ENCODE measurements at regions not wholly inside any gene's neighbourhood (a gene's known extent, or its start where the extent isn't known, plus 50 kb on each side); places are given as distances from the start of the nearest gene placed in this dataset.

DNA sequence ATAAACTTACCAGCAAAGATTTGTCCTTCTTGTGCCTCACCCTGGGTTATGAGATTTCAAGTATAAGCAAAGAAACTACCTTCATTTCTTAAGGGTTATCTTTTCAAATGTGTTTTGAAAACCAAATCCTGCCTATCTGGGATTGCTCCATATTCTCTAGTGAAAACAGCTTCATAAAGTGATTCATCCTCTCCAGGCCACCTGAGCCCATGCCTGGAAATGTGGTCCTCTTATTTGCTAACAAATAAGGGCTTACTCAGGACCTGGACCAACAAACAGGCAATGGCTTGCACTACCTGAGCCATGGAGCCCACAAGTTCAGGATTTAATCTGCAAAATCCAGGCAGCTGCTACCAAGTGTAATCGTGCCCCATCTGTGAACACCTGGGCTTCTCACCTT, 234.4 kb upstream of the RBBP8 start:
- H3K27ac Mint-ChIP-seq, result no peak overlapping the region
- peaks cover 6% of the 10 kb centered on the region for H3K4me1 Mint-ChIP-seq
- no peaks in the 10 kb centered on the region for H3K36me3 Mint-ChIP-seq
- H3K4me3 Mint-ChIP-seq, result no peak overlapping the region
- H3K27me3 Mint-ChIP-seq (ENCODE audit: low read depth), result no peaks in the 10 kb centered on the region; the same call in 1 of the 2 replicates
- CTCF ChIA-PET, result no interaction called here
- ATAC-seq (no peak), DNase-seq (ENCODE audit: low spot score) (no peak)
- no peak for TF ChIP-seq ATF1 (CRISPR knock-in tag; IDR thresholded peaks at IDR 0.05)
- TF ChIP-seq, protein P1, sequence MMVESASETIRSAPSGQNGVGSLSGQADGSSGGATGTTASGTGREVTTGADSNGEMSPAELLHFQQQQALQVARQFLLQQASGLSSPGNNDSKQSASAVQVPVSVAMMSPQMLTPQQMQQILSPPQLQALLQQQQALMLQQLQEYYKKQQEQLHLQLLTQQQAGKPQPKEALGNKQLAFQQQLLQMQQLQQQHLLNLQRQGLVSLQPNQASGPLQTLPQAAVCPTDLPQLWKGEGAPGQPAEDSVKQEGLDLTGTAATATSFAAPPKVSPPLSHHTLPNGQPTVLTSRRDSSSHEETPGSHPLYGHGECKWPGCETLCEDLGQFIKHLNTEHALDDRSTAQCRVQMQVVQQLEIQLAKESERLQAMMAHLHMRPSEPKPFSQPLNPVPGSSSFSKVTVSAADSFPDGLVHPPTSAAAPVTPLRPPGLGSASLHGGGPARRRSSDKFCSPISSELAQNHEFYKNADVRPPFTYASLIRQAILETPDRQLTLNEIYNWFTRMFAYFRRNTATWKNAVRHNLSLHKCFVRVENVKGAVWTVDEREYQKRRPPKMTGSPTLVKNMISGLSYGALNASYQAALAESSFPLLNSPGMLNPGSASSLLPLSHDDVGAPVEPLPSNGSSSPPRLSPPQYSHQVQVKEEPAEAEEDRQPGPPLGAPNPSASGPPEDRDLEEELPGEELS (CRISPR knock-in tag; IDR thresholded peaks at IDR 0.05), result no peak
- TF ChIP-seq, protein P2, sequence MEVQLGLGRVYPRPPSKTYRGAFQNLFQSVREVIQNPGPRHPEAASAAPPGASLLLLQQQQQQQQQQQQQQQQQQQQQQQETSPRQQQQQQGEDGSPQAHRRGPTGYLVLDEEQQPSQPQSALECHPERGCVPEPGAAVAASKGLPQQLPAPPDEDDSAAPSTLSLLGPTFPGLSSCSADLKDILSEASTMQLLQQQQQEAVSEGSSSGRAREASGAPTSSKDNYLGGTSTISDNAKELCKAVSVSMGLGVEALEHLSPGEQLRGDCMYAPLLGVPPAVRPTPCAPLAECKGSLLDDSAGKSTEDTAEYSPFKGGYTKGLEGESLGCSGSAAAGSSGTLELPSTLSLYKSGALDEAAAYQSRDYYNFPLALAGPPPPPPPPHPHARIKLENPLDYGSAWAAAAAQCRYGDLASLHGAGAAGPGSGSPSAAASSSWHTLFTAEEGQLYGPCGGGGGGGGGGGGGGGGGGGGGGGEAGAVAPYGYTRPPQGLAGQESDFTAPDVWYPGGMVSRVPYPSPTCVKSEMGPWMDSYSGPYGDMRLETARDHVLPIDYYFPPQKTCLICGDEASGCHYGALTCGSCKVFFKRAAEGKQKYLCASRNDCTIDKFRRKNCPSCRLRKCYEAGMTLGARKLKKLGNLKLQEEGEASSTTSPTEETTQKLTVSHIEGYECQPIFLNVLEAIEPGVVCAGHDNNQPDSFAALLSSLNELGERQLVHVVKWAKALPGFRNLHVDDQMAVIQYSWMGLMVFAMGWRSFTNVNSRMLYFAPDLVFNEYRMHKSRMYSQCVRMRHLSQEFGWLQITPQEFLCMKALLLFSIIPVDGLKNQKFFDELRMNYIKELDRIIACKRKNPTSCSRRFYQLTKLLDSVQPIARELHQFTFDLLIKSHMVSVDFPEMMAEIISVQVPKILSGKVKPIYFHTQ (CRISPR knock-in tag; IDR thresholded peaks at IDR 0.05), result no peak
- no peak for TF ChIP-seq TCF7 (CRISPR knock-in tag; IDR thresholded peaks at IDR 0.05; ENCODE audit: low read depth)
- TF ChIP-seq, protein P3, sequence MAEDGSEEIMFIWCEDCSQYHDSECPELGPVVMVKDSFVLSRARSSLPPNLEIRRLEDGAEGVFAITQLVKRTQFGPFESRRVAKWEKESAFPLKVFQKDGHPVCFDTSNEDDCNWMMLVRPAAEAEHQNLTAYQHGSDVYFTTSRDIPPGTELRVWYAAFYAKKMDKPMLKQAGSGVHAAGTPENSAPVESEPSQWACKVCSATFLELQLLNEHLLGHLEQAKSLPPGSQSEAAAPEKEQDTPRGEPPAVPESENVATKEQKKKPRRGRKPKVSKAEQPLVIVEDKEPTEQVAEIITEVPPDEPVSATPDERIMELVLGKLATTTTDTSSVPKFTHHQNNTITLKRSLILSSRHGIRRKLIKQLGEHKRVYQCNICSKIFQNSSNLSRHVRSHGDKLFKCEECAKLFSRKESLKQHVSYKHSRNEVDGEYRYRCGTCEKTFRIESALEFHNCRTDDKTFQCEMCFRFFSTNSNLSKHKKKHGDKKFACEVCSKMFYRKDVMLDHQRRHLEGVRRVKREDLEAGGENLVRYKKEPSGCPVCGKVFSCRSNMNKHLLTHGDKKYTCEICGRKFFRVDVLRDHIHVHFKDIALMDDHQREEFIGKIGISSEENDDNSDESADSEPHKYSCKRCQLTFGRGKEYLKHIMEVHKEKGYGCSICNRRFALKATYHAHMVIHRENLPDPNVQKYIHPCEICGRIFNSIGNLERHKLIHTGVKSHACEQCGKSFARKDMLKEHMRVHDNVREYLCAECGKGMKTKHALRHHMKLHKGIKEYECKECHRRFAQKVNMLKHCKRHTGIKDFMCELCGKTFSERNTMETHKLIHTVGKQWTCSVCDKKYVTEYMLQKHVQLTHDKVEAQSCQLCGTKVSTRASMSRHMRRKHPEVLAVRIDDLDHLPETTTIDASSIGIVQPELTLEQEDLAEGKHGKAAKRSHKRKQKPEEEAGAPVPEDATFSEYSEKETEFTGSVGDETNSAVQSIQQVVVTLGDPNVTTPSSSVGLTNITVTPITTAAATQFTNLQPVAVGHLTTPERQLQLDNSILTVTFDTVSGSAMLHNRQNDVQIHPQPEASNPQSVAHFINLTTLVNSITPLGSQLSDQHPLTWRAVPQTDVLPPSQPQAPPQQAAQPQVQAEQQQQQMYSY (CRISPR knock-in tag; IDR thresholded peaks at IDR 0.05), result no peak
- no peak for TF ChIP-seq TEAD4 (CRISPR knock-in tag; IDR thresholded peaks at IDR 0.05)
- TF ChIP-seq ZNF138 (CRISPR knock-in tag; conservative IDR thresholded peaks at IDR 0.05), result no peak
- TF ChIP-seq, protein P4, sequence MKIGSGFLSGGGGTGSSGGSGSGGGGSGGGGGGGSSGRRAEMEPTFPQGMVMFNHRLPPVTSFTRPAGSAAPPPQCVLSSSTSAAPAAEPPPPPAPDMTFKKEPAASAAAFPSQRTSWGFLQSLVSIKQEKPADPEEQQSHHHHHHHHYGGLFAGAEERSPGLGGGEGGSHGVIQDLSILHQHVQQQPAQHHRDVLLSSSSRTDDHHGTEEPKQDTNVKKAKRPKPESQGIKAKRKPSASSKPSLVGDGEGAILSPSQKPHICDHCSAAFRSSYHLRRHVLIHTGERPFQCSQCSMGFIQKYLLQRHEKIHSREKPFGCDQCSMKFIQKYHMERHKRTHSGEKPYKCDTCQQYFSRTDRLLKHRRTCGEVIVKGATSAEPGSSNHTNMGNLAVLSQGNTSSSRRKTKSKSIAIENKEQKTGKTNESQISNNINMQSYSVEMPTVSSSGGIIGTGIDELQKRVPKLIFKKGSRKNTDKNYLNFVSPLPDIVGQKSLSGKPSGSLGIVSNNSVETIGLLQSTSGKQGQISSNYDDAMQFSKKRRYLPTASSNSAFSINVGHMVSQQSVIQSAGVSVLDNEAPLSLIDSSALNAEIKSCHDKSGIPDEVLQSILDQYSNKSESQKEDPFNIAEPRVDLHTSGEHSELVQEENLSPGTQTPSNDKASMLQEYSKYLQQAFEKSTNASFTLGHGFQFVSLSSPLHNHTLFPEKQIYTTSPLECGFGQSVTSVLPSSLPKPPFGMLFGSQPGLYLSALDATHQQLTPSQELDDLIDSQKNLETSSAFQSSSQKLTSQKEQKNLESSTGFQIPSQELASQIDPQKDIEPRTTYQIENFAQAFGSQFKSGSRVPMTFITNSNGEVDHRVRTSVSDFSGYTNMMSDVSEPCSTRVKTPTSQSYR (CRISPR knock-in tag; IDR thresholded peaks at IDR 0.05), result no peak
- TF ChIP-seq, protein P5, sequence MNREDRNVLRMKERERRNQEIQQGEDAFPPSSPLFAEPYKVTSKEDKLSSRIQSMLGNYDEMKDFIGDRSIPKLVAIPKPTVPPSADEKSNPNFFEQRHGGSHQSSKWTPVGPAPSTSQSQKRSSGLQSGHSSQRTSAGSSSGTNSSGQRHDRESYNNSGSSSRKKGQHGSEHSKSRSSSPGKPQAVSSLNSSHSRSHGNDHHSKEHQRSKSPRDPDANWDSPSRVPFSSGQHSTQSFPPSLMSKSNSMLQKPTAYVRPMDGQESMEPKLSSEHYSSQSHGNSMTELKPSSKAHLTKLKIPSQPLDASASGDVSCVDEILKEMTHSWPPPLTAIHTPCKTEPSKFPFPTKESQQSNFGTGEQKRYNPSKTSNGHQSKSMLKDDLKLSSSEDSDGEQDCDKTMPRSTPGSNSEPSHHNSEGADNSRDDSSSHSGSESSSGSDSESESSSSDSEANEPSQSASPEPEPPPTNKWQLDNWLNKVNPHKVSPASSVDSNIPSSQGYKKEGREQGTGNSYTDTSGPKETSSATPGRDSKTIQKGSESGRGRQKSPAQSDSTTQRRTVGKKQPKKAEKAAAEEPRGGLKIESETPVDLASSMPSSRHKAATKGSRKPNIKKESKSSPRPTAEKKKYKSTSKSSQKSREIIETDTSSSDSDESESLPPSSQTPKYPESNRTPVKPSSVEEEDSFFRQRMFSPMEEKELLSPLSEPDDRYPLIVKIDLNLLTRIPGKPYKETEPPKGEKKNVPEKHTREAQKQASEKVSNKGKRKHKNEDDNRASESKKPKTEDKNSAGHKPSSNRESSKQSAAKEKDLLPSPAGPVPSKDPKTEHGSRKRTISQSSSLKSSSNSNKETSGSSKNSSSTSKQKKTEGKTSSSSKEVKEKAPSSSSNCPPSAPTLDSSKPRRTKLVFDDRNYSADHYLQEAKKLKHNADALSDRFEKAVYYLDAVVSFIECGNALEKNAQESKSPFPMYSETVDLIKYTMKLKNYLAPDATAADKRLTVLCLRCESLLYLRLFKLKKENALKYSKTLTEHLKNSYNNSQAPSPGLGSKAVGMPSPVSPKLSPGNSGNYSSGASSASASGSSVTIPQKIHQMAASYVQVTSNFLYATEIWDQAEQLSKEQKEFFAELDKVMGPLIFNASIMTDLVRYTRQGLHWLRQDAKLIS (CRISPR knock-in tag; IDR thresholded peaks at IDR 0.05; ENCODE audit: borderline replicate concordance), result no peak
- TF ChIP-seq SMAD3 (CRISPR knock-in tag; IDR thresholded peaks at IDR 0.05; ENCODE audit: borderline replicate concordance), result no peak
- POLR2A ChIA-PET, result no interaction called here
- H3K9me3 Mint-ChIP-seq, result peaks cover 7% of the 10 kb centered on the region; the same call in 1 of the 2 replicates

Data from WTC11 (cell line).